IMR-90 (cell line): ENCODE measurements at regions not wholly inside any gene's neighbourhood (a gene's known extent, or its start where the extent isn't known, plus 50 kb on each side); places are given as distances from the start of the nearest gene placed in this dataset.

Experiments
- ATAC-seq: fragments of 200-7000 bp; cut with Tn5 transposase; 2 replicates; pipeline ENCODE4 v1.9.1; 2020; ENCODE audit warnings: low read depth, mild to moderate bottlenecking, moderate library complexity
- BruUV-seq: library from RNA; stranded (reverse); fragments of 400-500 nt; replicated peaks from 2 replicates; lab custom pipeline; 2021; lab: Mats Ljungman, UMichigan
- CTCF ChIA-PET: fragments of 300-600 bp; formaldehyde crosslinking; extraction: SDS; loops from one replicate; lab custom pipeline; 2021; ENCODE audit warnings: antibody characterized with exemption; lab: Yijun Ruan, JAX
- POLR2A ChIA-PET: fragments of 300-600 bp; sonication (Branson Sonifier 250); formaldehyde crosslinking; loops from one replicate; lab custom pipeline; 2022; ENCODE audit warnings: antibody characterized with exemption; ENCODE audit not compliant: unreplicated experiment; lab: Charles Lee
- DNase-seq: peaks from one replicate; pipeline ENCODE4 v3.0.0; 2013
- H2AFZ ChIP-seq: replicated peaks from 2 replicates; pipeline ENCODE3; 2013; ENCODE audit warnings: low read length, mild to moderate bottlenecking; ENCODE audit not compliant: poor library complexity
- H2AK5ac ChIP-seq: 2 replicates; pipeline ENCODE4 v1.6.1; 2013; ENCODE audit warnings: low read depth, low read length, inconsistent platforms
- H2AK9ac ChIP-seq: replicated peaks from 2 replicates; pipeline ENCODE3; 2013; ENCODE audit warnings: mild to moderate bottlenecking, low read depth, low read length, moderate library complexity; ENCODE audit not compliant: poor library complexity
- H2BK120ac ChIP-seq: 2 replicates; pipeline ENCODE4 v1.6.1; 2013; ENCODE audit warnings: low read depth, low read length, inconsistent platforms
- H2BK15ac ChIP-seq: 3 replicates; pipeline ENCODE4 v1.6.1; 2013; ENCODE audit warnings: low read depth, low read length, inconsistent platforms
- H2BK20ac ChIP-seq: 2 replicates; pipeline ENCODE4 v1.6.1; 2013; ENCODE audit warnings: low read depth, mild to moderate bottlenecking, inconsistent platforms, low read length, moderate library complexity
- H2BK5ac ChIP-seq: 2 replicates; pipeline ENCODE4 v1.6.1; 2013; ENCODE audit warnings: mild to moderate bottlenecking, low read depth, low read length, inconsistent platforms; ENCODE audit not compliant: poor library complexity, severe bottlenecking
- H3K14ac ChIP-seq: replicated peaks from 2 replicates; pipeline ENCODE4 v1.6.1; 2013; ENCODE audit warnings: low read depth, low read length, inconsistent platforms
- H3K18ac ChIP-seq: 2 replicates; pipeline ENCODE4 v1.6.1; 2013; ENCODE audit warnings: low read depth, low read length, control low read depth
- H3K23ac ChIP-seq: 2 replicates; pipeline ENCODE4 v1.6.1; 2013; ENCODE audit warnings: low read depth, low read length, inconsistent platforms
- H3K27ac ChIP-seq: 2 replicates; pipeline ENCODE4 v1.5.1; 2013; ENCODE audit warnings: mild to moderate bottlenecking, control low read depth, low read length; ENCODE audit not compliant: insufficient read depth
- H3K27me3 ChIP-seq: 2 replicates; pipeline ENCODE4 v1.6.1; 2013; ENCODE audit warnings: low read length; ENCODE audit not compliant: control insufficient read depth, insufficient read depth
- H3K36me3 ChIP-seq: 2 replicates; pipeline ENCODE4 v1.6.1; 2013; ENCODE audit warnings: low read length, mixed read lengths; ENCODE audit not compliant: control insufficient read depth, insufficient read depth
- H3K4ac ChIP-seq: 2 replicates; pipeline ENCODE4 v1.6.1; 2013; ENCODE audit warnings: low read depth, low read length, inconsistent platforms
- H3K4me1 ChIP-seq: 2 replicates; pipeline ENCODE4 v1.6.1; 2013; ENCODE audit warnings: low read length, mixed read lengths; ENCODE audit not compliant: control insufficient read depth, insufficient read depth
- H3K4me2 ChIP-seq: 2 replicates; pipeline ENCODE4 v1.6.1; 2013; ENCODE audit warnings: low read depth, mild to moderate bottlenecking, control low read depth, low read length, moderate library complexity
- H3K4me3 ChIP-seq: 2 replicates; pipeline ENCODE4 v1.5.1; 2013; ENCODE audit warnings: low read depth, mild to moderate bottlenecking, control low read depth, low read length, moderate library complexity; ENCODE audit not compliant: insufficient read depth
- H3K56ac ChIP-seq: 2 replicates; pipeline ENCODE4 v1.6.1; 2013; ENCODE audit warnings: low read length, inconsistent platforms; ENCODE audit not compliant: insufficient read depth; ENCODE audit errors: extremely low read depth
- H3K79me1 ChIP-seq, 2 experiments: 2 replicates each; pipeline ENCODE4 v1.6.1; 2013; ENCODE audit warnings: low read length in 2 of 2, inconsistent platforms in 1 of 2, low read depth in 1 of 2
- H3K9ac ChIP-seq: 2 replicates; pipeline ENCODE4 v1.6.1; 2013; ENCODE audit warnings: low read depth, low read length, control low read depth
- H3K9me1 ChIP-seq: 2 replicates; pipeline ENCODE4 v1.6.1; 2013; ENCODE audit warnings: low read length, inconsistent platforms; ENCODE audit not compliant: insufficient read depth
- H3K9me3 ChIP-seq: 2 replicates; pipeline ENCODE4 v1.6.1; 2013; ENCODE audit warnings: low read length; ENCODE audit not compliant: control insufficient read depth, insufficient read depth
- H4K20me1 ChIP-seq: 2 replicates; pipeline ENCODE4 v1.6.1; 2013; ENCODE audit warnings: low read length, inconsistent platforms; ENCODE audit not compliant: insufficient read depth
- H4K5ac ChIP-seq: 2 replicates; pipeline ENCODE4 v1.6.1; 2013; ENCODE audit warnings: mild to moderate bottlenecking, low read depth, low read length, control low read depth
- H4K8ac ChIP-seq, 2 experiments: 2 replicates each; pipeline ENCODE4 v1.6.1; 2013; ENCODE audit warnings: low read depth in 2 of 2, low read length in 2 of 2, control low read depth in 1 of 2, inconsistent platforms in 1 of 2
- H4K91ac ChIP-seq: 2 replicates; pipeline ENCODE4 v1.6.1; 2013; ENCODE audit warnings: low read depth, low read length, inconsistent platforms; ENCODE audit not compliant: insufficient read depth
- CHD1 ChIP-seq: IDR thresholded peaks from 2 replicates; pipeline ENCODE4 v1.6.1; 2012; ENCODE audit warnings: low read depth, low read length, improper control_type of control experiment
- FOS ChIP-seq: fragments of 150-350 bp; IDR thresholded peaks from 2 replicates; pipeline ENCODE4 v1.6.1; 2016; ENCODE audit warnings: low read depth, low read length
- MAZ ChIP-seq: IDR thresholded peaks from 2 replicates; pipeline ENCODE4 v1.6.1; 2012; ENCODE audit warnings: low read depth, mild to moderate bottlenecking, low read length, improper control_type of control experiment, moderate library complexity, borderline replicate concordance
- MXI1 ChIP-seq: IDR thresholded peaks from 2 replicates; pipeline ENCODE4 v1.6.1; 2012; ENCODE audit warnings: low read depth, mild to moderate bottlenecking, low read length, moderate library complexity, borderline replicate concordance
- NFE2L2 ChIP-seq: fragments of 150-350 bp; IDR thresholded peaks from 2 replicates; pipeline ENCODE4 v1.6.1; 2016; ENCODE audit warnings: low read depth, mild to moderate bottlenecking, low read length
- POLR2A ChIP-seq: IDR thresholded peaks from 2 replicates; pipeline ENCODE4 v1.6.1; 2012; ENCODE audit warnings: mild to moderate bottlenecking, low read depth, low read length
- RCOR1 ChIP-seq: IDR thresholded peaks from 2 replicates; pipeline ENCODE4 v1.6.1; 2012; ENCODE audit warnings: mild to moderate bottlenecking, low read length, improper control_type of control experiment; ENCODE audit not compliant: insufficient replicate concordance
- RFX5 ChIP-seq: IDR thresholded peaks from 2 replicates; pipeline ENCODE4 v1.8.0; 2012; ENCODE audit warnings: low read depth, mild to moderate bottlenecking, low read length, moderate library complexity
- SMC3 ChIP-seq: fragments of 150-350 bp; IDR thresholded peaks from 2 replicates; pipeline ENCODE4 v1.6.1; 2016; ENCODE audit warnings: low read depth, mild to moderate bottlenecking, antibody characterized with exemption, low read length, moderate library complexity
- WGBS, 2 experiments: methylation state at CpG; one replicate each; pipeline versions ENCODE4 v1.1.5 to v1.1.7; 2013; ENCODE audit warnings: missing lambda C conversion rate in 2 of 2; ENCODE audit not compliant: insufficient read length in 1 of 2; ENCODE audit errors: extremely low coverage in 2 of 2; 5-methylcytosine and 5-hydroxymethylcytosine counted together
- dilution Hi-C: fragments of 300-500 bp; cut with HindIII; formaldehyde crosslinking; loops from one replicate; pipeline ENCODE4 v1.14.3; 2018; ENCODE audit warnings: low sequenced_read_pairs; ENCODE audit not compliant: unreplicated experiment
- in situ Hi-C: fragments of 300-500 bp; cut with MboI; formaldehyde crosslinking; loops from 3 replicates; pipeline ENCODE4 v1.14.3; 2019; ENCODE audit warnings: low sequenced_read_pairs, inconsistent platforms, mixed read lengths
- intact Hi-C: fragments of 100-400 bp; cut with micrococcal nuclease; formaldehyde crosslinking; loops from 2 replicates; pipeline ENCODE4 v1.10.0; 2022

DNA sequence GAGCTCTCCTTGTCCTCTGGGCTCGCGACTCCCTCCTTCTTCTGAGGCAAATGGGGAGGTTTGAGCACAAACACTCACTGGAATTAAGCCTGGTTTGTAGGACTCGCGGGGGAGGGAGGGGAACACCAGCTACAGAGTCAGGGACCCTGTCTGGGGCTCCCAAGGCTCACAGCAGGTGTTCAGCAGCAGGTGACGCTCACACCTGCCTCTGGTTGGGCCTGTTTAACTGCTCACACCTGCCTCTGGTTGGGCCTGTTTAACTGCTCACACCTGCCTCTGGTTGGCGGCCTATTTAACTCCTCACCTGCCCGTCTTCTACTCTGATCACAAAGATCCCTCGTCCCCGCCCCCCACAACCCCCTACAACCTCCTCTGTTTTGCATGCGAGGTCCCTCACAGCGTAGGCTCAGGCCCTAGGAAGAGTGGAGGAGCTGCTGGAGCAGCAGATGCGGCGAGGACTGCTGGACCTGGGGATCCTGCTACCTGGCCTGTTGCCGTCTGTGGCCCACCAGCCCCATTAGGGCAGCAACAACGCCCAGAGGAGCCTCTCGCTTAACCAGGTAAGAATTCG is 181.9 kb downstream of the ERMARD start:
- Histone ChIP-seq H3K4me2 (no peak overlapping the region), H2BK20ac (no peak overlapping the region), H4K20me1 (no peaks in the 10 kb centered on the region), H3K23ac (no peak overlapping the region), H2AFZ (no peak overlapping the region), H3K4ac (no peak overlapping the region), H3K36me3 (no peaks in the 10 kb centered on the region), H2BK5ac (no peak overlapping the region), H2BK120ac (no peak overlapping the region), H3K9ac (no peak overlapping the region), H4K91ac (no peak overlapping the region), H3K27me3 (no peaks in the 10 kb centered on the region), H2AK5ac (no peak overlapping the region), H2BK15ac (no peak overlapping the region), H2AK9ac (no peak overlapping the region), H4K5ac (no peak overlapping the region), H3K18ac (no peak overlapping the region), H3K9me1 (no peaks in the 10 kb centered on the region), H3K4me3 (no peak overlapping the region), H3K27ac (no peak overlapping the region), H3K9me3 (peaks cover 51% of the 10 kb centered on the region), H3K4me1 (no peaks in the 10 kb centered on the region), H3K56ac (no peak overlapping the region), H3K79me1 (no peaks in the 10 kb centered on the region), H4K8ac (no peak overlapping the region), H3K14ac (no peak overlapping the region)
- intact Hi-C loops (no loop called here), dilution Hi-C loops (no loop called here), in situ Hi-C loops (no loop called here)
- ATAC-seq (no peak), DNase-seq (no peak)
- ChIA-PET POLR2A (no interaction called here), CTCF (interaction anchor here (0.6 kb wide), 1 partner anchor 591 kb away, joined by 3 read pairs; no protein-coding TSS in a partner anchor)
- 77% methylated on average over 3 of the region's 17 CpGs; no CpG with 5 or more reads in 1 of the 2 experiments for WGBS, 2 experiments
- TF ChIP-seq FOS, result no peak
- TF ChIP-seq SMC3, result no peak
- TF ChIP-seq RFX5, result no peak
- no peak for TF ChIP-seq CHD1
- no peak for TF ChIP-seq MAZ
- TF ChIP-seq MXI1, result no peak
- no peak for TF ChIP-seq POLR2A
- TF ChIP-seq RCOR1, result no peak
- no peak for TF ChIP-seq NFE2L2
- BruUV-seq, result no TSS peak
